CD4-positive, alpha-beta T cell treated with Interleukin-12 subunit alpha and Interleukin-12 subunit beta, for 1 hour (primary cell): ENCODE measurements at regions not wholly inside any gene's neighbourhood (a gene's known extent, or its start where the extent isn't known, plus 50 kb on each side); places are given as distances from the start of the nearest gene placed in this dataset.

Experiments used
- DNase-seq: peaks from one replicate; pipeline ENCODE4 v3.0.0-alpha.2; 2020

DNA sequence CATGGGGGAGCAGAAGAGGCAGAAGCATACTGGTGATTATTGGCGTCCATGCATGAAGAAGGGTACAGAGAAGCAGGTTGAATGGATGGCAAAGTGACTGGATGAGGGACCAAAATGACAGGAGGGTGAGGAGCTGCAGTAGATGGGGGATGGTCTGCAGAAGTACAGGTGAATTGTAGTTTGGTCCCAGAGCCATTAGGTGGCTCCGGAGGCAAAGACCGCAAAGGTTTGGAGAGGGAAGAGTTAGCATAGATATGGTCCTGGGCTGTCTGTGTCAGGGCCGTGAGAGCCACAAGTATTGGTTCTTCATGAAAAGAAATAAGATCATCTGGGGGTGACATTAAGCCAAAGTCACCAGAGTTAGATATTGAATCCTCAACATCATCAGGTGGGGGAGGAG is 59.0 kb upstream of the ZNF726 start:
- no peak for DNase-seq

GRCh38 chr19:23851966-23852365 is 62.7 kb upstream of the ZNF726 start:
- DNase-seq, result no peak

DNA sequence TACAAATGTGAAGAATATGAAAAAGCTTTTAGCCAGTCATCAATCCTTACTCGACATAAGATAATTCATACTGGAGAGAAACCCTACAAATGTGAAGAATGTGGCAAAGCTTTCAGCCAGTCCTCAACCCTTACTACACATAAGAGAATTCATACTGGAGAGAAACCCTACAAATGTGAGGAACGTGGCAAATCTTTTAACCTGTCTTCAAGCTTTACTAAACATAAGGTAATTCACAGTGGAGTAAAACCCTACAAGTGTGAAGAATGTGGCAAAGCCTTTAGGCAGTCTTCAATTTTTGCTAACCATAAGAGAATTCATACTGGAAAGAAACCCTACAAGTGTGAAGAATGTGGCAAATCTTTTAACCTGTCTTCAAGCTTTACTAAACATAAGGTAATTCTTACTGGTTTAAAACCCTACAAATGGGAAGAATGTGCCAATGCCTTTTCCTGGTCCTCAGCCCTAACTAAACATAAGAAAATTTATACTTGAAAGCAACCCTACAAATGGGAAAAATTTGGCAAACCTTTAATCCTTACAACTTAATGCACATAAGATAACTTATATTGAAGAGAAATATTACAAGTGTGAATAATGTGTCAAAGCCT is 74.1 kb upstream of the ZNF681 start:
- DNase-seq, result no peak

DNA sequence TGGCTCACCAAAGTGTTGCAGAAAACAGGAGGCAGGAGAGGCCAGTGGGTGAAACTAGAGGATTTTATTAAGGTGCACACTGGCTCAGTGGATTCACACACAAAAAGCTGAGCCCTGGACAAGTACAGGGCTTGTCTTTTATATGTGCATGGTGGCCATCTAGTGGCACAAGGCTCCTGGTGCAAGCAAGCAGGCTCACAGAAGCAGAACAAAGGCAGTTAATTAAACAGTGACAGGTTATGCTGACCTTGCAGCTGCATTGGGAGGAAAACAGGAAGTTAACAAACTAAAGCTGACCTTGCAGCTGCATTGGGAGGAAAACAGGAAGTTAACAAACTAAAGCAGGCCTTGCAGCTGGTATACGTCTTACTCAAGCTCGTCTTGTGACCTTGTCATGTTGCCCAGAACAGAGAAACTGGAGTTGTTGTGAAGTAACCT is 65.3 kb upstream of the ZNF681 start:
- DNase-seq, result peak; percentile 11

DNA sequence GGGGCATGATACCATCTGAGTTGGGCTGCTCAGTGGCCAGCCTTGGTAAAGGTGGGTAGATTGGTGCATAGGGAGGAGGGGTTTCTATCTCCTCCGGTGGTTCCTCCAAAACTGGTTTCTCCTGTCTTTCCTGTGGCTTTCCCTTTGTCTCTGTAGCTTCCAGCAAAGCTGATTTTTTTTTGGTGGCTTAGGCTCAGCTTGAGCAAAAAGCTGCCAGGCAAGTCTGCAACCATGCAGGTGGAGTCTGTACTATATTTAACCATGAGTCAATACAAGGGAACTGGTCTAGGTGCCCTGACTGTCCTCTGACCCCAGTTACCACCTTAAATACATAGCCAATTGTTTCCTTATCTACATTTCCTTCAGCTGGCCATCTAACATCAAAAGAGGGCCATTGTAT is 64.0 kb upstream of the ZNF681 start:
- DNase-seq, result no peak

DNA sequence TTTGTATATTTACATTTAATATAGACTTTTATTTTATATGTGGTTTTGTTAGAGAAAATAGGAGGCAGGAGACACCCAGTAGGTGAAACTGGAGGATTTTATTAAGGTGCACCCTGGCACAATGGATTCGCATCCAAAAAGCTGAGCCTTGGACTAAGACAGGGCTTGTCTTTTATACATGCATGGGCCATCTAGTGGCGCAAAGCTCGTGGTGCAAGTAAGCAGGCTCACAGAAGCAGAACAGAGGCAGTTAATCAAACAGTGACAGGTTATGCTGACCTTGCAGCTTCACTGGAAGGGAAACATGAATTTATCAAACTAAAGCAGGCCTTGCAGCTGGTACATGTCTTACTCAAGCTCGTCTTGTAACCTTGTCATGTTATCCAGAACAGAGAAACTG is 58.8 kb upstream of the ZNF681 start:
- peak; percentile 50 for DNase-seq

DNA sequence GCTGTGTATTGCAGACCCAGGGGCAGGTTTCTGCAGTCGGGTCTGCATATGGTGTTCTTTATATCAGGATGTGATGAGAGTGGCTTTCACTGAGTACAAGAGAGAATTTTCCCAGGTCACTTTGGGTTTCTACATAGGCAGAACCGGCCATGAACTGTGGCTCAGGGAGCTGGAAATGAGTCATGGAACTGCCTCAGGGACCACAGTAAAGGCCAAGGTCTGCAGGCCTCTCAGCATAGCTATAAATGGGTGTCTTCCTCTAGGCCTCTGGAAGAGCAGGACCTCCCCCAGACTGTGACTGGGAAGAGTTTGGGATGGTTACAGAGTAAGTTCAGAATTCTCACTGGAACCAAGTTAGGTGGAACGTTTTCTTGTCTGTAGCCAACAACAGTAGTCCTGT is 51.8 kb upstream of the ZNF681 start:
- no peak for DNase-seq
